GM21825 (cell line): ENCODE measurements at regions not wholly inside any gene's neighbourhood (a gene's known extent, or its start where the extent isn't known, plus 50 kb on each side); places are given as distances from the start of the nearest gene placed in this dataset.

ENCODE experiments used
- ATAC-seq: cut with Tn5 transposase; IDR thresholded peaks from one replicate; pipeline ENCODE4 v1.9.1; 2021; ENCODE audit warnings: mild to moderate bottlenecking, moderate library complexity; ENCODE audit not compliant: unreplicated experiment

DNA sequence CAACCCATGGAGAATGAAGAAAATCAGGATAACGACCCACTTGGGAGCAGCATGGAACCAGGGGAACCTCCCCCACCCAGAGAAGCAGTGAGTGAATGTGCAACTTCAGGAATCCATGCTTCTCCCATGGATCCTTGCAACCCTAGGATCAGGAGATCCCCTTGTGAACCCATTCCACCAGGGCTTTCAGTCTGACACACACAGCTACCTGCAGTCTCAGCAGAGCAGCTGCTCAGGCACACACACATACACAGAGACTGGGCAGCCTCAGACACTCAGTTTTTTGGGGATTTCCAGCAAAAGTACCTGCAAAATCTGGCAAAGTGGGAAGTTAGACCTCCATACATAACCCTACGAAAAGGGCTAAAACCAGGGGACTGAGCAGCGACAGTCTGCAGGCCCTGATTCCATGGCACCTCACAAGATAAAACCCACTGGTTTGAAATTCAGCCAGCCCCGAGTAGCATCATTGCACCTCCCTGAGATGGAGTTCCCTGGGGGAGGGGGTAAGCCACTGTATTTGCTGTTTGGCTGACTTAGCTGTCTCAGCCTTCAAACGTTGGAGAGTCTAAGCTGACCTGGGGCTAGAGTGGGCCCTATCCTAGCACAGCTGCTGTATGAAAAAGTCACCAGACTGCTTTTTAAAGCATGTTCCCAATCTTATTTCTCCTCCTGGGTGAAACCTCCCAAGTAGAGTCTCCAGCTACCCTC, 737.5 kb upstream of the NDST4 start:
- peak; percentile 46 for ATAC-seq

DNA sequence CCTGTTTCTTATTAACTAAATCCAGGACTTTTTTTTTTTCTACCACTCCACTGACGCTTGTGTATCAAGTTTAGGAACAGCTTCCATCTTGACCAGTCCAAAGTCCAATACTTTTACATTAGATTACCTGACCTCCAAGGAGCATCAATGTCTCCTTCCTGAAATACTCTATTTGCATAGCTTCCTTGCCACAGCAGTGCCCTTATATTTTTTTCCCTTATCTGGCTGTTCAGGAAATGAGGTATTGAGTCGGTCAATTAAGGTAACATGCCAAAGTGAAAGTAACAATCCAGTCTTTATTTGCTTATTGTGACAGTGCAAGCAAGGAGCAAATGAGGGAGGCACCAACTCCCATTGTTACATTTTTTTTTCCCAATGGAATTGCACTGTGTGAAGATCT, 730.8 kb upstream of the NDST4 start:
- no peak for ATAC-seq

DNA sequence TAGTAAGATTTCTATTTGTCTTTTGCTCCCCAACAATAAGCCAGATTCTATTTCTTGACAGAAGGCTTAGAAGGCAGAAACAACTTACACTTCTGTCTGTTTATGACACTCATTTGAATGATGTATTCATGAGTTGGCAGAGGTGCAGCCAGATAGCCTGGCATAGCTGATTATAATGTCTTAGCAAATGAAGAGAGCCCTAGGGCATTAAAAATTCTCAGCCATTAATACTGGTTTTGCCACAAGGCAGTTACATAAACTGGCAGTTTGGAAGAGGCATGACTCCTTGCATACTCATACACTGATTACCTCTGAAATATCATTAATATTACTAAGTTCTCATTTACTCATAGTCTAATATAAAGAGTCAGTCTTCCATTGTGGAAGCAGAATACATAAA, 728.5 kb upstream of the NDST4 start:
- ATAC-seq = no peak

DNA sequence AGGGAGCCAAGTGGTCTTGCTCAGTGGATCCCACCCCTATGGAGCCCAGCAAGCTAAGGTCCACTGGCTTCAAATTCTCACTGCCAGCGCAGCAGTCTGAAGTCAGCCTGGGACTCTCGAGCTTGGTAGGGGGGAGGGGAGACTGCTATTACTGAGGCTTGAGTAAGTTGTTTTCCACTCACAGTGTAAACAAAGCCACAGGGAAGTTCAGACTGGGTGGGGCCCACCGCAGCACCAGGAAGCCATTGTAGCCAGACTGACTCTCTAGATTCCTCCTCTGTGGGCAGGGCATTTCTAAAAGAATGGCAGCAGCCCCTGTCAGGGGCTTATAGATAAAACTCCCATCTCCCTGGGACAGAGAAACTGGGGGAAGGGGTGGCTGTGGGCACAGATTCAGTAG, 721.0 kb upstream of the NDST4 start:
- no peak for ATAC-seq

DNA sequence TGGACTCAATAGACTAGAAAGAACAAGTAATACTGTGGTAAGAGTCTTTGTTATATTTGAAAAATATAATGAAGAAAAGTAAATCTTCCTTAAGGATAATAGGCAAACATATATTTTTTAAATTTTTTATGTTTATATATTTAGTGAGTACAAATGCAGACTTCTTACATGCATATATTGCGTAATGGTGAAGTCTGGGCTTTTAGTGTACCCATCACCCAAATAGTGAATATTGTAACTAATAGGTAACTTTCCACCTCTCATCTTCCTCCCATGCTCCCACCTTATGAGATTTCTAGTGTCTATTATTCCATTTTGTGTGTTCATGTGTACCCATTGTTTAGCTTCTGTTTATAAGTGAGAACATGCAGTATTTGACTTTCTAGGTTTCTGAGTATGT, 711.2 kb upstream of the NDST4 start:
- ATAC-seq = no peak

DNA sequence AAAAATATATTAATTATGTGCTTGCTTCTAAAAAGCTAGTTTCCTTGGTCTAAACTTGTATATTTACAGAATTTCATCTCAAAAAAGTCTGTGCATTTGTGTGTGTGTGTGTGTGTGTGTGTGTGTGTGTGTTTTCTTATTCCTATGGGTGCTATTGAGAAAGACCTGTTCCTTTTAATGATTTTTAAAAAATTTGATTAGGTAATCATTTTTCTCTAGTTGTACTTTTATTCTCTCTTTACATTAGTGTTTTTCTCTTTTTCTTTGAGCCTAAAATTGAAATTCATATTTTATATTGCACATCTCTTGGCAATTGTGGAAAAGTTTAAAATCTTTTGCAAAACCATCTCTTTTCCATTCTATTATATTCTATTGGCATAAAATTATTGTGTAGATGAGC, 690.4 kb upstream of the NDST4 start:
- no peak for ATAC-seq

DNA sequence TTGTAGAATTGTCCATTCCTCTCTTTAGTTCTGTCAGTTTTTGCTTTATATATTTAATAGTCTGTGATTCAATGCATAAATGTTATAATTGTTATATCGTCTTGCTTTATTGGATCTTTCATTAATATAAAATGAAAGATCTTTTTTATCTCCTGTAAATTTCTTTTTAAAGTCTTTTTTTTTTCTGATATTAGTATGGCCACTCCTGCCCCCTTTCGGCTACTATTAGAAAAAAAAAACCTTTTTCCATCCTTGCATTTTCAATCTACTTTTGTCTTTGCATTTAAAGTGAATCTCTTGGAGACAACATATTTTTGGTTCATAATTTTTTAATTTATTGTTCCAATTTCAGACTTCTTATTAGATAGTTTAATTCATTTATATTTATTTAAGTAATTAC, 677.4 kb upstream of the NDST4 start:
- no peak for ATAC-seq

DNA sequence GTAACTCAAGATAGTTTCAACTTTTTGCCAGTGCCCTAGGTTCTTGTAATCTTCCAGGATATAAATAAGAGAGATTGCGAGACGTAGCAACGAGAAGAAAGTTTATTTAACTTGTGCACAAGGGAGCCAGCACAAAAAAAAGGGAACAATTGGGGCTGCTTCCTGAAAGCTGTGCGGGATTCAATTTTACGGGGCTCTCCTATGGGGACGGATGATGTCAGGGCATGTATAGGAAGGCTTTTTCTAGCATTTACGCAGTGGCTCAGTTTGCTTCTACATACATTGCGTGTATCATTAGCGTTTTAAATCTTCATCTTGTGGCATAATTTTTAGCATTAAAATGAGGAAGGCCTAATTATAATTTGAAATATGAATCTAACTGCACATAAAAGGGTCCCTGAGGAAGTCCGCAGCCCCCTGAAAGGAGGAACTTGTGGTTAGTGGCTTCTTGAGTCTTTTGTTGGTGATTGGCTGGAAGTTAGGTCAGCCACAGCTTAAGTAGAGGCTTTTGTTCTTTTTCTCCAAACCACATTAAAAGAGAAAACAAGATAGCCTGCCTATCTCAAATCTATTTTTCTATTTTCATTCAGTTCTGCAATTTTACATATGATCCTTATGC, 668.2 kb upstream of the NDST4 start:
- ATAC-seq = peak; percentile 63

DNA sequence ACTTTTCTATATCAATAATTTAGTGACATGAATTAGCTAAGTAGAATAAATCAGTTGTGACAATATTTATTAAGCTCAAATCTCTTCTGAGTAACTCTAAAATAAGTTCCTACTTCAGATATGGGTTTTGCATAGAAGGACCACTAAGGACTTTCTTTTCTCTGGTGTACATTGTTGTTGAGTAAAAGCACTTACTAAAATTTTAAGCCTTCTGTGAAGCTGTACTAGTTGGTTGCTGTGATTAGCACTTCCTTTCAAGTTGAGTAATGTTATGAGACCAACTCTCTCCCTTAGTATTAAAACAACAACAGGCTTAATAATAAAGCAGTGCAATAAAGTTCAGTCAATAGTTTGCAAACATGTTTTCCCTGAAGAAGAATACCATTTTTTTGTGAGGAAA, 667.4 kb upstream of the NDST4 start:
- ATAC-seq = peak; percentile 54

DNA sequence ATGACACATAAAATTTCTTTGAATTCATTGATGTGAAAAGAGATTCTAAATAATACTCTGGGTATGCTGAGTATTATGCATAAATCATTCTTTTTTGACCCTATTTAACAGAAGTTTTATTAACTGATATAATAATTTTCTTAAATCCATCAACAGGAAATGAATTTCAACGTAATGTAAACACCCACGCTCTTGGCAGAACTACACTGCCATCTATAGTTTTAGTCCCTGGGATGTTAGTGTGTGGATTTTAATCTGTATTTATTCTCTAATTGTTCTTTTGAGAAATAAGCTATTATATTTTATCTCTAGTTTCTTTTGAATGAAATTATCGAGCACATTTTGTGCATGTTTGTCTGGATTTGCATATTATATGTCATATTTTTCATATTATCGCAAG, 666.8 kb upstream of the NDST4 start:
- no peak for ATAC-seq

DNA sequence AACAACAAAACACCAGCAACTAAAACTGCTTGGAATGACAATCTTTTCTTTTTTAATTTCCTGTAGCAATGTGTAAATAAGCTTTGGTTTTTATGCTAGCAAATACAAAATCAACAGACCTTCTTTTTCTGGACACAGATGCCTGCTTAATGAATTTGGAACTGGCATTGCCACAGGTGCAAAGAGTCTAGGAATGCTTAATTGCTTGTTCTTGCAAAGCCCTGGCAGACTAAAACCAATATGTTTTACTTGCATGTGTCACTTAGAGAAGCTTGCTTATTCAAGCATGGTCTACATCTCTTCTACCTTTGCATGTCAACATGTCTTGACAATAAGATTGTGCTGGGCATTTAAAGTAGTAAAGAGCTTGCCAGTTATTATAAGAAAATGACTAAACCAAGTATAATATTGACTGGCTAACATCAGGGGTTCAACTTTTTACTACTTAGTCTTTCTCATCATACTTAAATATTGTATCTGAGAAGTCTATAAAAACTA, 656.7 kb upstream of the NDST4 start:
- no peak for ATAC-seq

DNA sequence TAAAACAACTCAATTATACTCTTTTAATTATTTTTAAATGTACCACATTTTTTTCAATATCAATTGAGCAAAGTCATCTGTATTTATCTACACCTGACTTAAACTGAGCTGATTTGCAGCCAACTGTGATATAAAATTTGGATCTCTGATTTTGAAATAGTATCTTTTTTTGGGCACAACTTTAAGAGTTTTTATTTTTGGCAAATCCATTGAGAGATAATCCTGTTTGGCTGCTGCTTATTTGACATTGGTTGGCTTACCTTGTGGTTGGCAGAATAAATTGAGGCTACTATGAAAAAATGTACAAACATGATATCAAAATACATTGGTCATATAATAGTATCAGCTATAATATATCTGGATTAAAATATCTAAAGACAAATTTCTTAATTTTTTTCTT, 656.0 kb upstream of the NDST4 start:
- no peak for ATAC-seq

DNA sequence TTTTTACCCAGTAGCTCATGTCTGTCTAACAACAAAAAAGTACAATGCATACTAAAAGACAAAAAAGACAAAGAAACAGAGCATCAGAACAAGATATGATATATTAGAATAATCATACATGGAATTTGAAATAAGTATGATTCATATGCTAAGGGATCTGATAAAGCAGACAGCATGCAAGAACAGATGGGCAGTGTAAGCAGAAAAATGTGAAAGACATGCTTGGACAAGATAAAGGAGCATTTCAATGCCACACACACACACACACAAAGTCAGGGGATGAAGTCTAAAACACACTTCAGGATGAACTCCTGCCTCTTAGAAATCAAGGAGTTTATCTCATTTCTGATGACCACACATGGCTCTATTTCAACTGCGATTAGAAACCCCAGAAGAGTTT, 649.6 kb upstream of the NDST4 start:
- no peak for ATAC-seq

DNA sequence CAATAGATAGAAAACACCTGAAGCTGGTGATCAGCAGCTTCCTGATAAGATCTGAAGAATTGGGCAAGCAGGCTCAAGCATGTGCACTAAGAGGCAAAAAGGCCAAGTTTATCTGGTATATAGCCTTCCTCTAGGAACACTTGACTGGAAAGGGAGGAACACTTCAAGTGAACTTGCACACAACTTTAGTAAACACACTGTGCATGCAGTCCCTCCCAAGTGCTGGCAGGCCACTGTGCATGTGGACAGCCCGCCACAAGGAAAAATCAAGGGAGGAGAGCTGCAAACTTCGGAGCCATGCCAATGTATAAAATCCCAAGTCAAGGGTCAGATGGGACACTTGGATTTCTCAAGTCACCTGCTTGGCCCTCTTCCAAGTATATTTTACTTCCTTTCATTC, 645.8 kb upstream of the NDST4 start:
- no peak for ATAC-seq

DNA sequence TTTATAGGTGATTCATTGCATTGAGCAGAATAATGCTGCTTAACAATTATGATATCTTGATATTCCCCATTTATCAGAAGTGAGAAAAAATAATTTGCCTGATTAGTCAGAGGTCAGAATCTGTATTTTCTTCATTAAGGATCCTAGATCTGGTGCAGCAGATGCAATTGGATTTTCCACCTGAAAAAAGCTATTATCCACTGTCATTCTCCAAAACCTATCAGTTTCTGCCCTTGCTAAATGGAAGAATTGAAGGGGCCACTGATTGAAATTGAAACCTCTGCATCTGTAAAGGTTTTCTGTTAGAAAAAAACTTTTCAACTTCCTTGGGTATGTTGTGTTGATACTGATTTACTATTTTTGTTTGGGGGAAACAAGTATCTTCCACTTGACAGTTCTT, 636.0 kb upstream of the NDST4 start:
- no peak for ATAC-seq

DNA sequence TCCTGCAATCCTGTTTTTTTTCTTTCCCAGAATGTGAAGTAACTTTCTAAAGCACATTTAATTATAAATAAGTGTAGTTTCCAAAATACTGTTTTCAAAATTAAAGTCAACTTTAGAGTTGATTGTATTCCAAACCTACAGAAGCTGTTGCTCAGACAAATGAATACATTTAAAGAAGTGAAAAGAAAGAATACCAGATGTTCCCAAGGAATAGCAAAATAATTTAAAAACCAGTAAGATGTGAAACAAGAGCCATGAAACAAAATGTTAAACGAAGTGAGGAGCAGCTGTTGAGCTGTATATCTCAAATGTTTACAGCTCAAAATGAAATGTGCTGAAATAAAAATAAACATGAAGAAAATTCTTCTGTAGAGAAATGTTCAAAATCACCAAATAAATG, 627.4 kb upstream of the NDST4 start:
- no peak for ATAC-seq

DNA sequence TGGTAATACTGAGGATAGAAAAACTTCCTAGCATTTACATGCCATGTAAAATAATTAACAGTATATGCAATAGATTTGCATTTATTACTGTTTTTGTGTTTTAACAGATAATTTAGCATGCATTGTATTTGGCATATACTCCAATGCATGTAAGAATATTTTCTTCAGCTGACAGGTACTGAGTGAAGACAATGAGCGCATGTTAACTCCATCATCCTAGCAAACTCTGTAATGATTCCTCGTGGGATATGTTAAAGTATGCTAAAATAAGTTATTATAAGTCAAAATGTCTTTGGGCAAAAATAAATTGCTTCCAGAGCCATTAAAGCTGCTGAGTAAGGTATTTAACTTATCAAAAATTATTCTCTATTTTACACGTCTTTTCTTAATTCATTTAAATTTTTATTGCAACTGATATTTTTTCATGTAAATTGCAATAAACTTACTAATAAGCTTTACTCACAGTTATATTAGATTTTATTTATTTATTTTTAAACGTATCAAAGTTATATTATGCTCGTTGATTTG, 616.4 kb upstream of the NDST4 start:
- ATAC-seq = no peak

DNA sequence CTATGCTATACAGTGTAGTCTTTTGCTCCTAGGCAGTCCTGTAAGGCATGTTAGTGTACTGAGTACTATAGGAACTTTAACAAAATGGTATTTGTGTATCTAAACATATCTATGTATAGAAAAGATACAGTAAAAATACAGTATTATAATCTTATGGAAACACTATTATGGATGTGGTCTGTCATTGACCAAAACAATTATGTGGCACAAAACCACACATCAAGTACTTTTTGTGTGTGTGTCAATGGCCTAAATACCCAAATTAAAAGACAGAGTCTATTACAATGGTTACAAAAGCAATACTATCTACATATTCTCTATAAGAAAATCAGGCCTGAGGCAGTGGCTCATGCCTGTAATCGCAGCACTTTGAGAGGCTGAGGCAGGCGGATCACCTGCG, 610.2 kb upstream of the NDST4 start:
- no peak for ATAC-seq

DNA sequence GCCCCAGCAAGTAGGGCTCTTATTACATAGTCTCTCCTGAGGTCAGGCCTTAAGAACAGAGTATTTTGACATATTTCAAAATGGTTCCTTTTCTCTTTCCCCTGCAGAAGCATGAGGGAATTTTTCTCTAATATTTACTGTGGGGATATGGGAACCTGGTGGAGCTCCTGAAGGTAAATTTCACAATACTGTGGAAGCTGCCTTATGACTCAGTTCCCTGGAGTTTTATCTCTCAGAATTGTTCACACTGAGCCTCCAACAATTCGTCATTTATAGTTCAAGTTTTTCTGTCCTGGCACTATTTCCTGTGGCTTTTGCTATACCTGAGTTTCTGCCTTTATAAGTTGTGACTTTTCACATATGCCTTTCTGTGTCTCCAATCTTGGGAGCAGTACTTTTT, 607.2 kb upstream of the NDST4 start:
- no peak for ATAC-seq

DNA sequence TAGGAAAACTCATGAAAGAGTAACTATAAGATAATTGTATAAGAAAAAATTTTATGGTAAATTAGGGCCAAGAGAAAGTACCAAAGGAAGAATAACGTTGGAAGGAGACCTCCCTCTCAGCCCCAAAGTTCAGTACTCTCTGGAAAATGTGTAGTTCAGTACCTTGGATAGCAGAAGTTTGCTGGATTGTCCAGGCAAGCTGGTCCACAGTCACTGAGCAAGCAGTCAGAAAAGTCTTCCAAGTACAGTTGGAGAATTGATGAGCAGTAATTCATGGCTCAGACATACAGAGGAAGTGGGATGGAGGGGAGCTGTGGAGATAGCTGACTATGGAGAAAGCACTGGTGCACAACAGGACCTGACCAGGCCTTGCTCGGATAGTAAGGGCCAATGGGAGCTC, 598.2 kb upstream of the NDST4 start:
- no peak for ATAC-seq

DNA sequence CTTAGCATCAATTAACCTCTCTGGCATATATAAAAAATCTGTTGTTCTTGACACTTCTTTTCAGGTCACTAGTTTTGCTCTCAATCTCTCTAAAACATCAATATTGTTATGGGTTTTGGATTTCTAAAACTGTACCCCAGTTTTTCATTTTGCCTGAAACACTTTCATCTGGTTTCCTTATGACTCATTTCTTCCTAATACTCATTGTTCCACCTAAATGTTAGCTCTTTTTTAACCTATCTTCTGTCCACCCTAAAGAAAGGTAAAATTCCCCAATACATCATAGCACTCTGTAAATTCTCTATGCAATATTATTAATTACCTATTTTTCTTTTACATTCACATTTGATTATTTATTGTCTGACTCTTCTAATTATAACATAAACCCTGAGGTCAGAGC, 575.5 kb upstream of the NDST4 start:
- no peak for ATAC-seq

DNA sequence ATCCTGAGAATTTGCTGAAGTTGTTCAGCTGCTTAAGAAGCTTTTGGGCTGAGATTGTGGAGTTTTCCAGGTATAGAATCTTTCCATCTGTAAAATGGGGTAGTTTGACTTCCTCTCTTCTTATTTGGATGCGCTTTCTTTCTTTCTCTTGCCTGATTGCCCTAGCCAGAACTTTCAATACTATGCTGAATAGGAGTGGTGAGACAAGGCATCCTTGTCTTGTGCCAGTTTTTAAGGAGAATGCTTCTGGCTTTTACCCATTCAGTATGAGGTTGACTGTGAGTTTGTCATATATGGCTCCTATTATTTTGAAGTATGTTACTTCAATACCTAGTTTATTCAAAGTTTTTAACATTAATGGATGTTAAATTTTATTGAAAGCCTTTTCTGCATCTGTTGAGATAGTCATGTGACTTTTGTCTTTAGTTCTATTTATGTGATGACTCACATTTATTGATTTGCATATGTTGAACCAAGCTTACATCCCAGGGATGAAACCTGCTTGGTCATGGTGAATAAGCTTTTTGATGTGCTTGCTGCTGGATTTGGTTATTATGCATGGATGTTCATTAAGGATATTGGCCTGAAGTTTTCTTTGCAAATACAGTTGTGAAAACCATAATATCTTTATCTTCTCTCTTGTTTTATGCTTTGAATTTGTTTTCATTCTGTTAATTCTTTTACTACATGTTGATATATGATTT, 573.8 kb upstream of the NDST4 start:
- no peak for ATAC-seq
